ENCODE measurements at regions not wholly inside any gene's neighbourhood (a gene's known extent, or its start where the extent isn't known, plus 50 kb on each side); places are given as distances from the start of the nearest gene placed in this dataset.
"Not testable (repeated sequence)": the region's sequence is repeated elsewhere in the genome, so short reads cannot be mapped to it uniquely, and the experiment has no call there.

DNA sequence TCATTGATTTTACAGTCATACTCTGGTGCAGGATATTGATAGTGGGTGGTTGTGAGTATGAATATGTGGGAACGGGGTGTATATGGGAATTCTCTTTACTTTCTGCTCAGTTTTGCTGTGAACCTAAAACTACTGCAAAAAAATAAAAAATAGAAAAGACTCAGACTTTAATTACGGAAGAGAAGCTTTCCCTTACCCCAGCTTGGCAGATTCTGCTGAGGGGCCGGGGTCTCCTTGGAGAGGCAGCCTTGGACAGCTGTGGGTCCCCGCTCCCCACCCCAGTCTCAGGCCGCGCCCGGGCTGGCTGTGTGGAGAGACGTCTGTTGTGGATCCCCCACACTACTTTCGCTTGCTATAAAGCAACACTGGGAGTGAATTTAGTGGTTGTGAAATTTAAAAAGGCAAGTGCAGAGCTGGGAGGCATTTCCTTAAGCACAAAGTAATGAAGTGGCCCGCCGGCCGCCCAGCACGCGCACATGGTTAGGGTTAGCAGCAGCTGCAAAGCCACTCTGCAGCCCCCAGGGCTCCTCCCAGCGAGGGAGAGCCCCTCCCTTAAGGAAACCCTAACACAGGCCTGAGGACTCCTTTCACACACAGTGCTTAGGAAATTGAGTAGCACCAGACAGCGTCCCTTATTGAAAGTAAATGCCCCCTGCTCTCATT, 102.4 kb downstream of the DDX1 start:
- no peak overlapping the region for H3K27ac ChIP-seq (ENCODE audit: low read length)
- H3K4me2 ChIP-seq (ENCODE audit: low read length) = no peak overlapping the region
- no peak overlapping the region for H2AFZ ChIP-seq (ENCODE audit: low read depth, low read length)
- H3K9ac ChIP-seq (ENCODE audit: low read length) = no peak overlapping the region
- H3K79me2 ChIP-seq (replicated peaks; ENCODE audit: insufficient read depth, low read length) = no peaks in the 10 kb centered on the region
- no peaks in the 10 kb centered on the region for H3K9me2 ChIP-seq (ENCODE audit: insufficient read depth, low read length)
- no peaks in the 10 kb centered on the region for H3K36me3 ChIP-seq (ENCODE audit: insufficient read depth, low read length)
- no peak for TF ChIP-seq SMC3 (conservative IDR thresholded peaks at IDR 0.05; ENCODE audit: poor library complexity)
- no peak for TF ChIP-seq RAD21 (conservative IDR thresholded peaks at IDR 0.05)
- no peak for TF ChIP-seq EP300 (conservative IDR thresholded peaks at IDR 0.05; ENCODE audit: poor library complexity, severe bottlenecking)
- TF ChIP-seq, protein P1, sequence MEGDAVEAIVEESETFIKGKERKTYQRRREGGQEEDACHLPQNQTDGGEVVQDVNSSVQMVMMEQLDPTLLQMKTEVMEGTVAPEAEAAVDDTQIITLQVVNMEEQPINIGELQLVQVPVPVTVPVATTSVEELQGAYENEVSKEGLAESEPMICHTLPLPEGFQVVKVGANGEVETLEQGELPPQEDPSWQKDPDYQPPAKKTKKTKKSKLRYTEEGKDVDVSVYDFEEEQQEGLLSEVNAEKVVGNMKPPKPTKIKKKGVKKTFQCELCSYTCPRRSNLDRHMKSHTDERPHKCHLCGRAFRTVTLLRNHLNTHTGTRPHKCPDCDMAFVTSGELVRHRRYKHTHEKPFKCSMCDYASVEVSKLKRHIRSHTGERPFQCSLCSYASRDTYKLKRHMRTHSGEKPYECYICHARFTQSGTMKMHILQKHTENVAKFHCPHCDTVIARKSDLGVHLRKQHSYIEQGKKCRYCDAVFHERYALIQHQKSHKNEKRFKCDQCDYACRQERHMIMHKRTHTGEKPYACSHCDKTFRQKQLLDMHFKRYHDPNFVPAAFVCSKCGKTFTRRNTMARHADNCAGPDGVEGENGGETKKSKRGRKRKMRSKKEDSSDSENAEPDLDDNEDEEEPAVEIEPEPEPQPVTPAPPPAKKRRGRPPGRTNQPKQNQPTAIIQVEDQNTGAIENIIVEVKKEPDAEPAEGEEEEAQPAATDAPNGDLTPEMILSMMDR (IDR thresholded peaks at IDR 0.05; ENCODE audit: poor library complexity, severe bottlenecking) = no peak
- TF ChIP-seq POLR2AphosphoS5 (IDR thresholded peaks at IDR 0.05) = no peak
- no peaks in the 10 kb centered on the region for H4K20me1 ChIP-seq (ENCODE audit: insufficient read depth)
- H3K9me3 ChIP-seq (ENCODE audit: low read length) = no peaks in the 10 kb centered on the region
- H3K4me3 ChIP-seq (ENCODE audit: low read length) = no peak overlapping the region
- H3K27me3 ChIP-seq (ENCODE audit: insufficient read depth, low read depth, low read length) = no peaks in the 10 kb centered on the region
- no peaks in the 10 kb centered on the region for H3F3A ChIP-seq (ENCODE audit: insufficient read depth, low read length, poor library complexity, severe bottlenecking)

DNA sequence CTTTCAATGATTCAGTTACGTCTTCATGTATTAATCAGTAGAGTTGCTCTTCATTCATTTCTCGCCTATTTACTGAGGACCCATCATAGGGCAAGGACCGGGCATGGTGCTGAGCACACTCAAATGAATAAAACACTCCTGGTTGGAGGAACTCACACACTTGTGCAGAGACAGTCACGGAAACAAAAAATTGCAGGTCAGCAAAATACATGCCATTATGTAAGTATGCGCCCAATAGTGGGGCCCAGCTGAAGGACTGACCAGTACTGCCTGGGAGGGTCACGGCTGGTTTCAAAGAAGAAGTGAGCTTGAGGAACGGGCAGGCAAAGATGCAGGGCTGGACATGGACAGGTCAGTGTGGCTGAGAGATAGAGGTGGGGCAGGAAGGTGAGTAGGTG, 102.9 kb downstream of the DDX1 start:
- no peaks in the 10 kb centered on the region for H3K36me3 ChIP-seq (ENCODE audit: insufficient read depth, low read length)
- H3K9me2 ChIP-seq (ENCODE audit: insufficient read depth, low read length) = no peaks in the 10 kb centered on the region
- H2AFZ ChIP-seq (ENCODE audit: low read depth, low read length) = no peak overlapping the region
- H3K27ac ChIP-seq (ENCODE audit: low read length) = no peak overlapping the region
- no peaks in the 10 kb centered on the region for H3K27me3 ChIP-seq (ENCODE audit: insufficient read depth, low read depth, low read length)
- H3K4me2 ChIP-seq (ENCODE audit: low read length) = no peak overlapping the region
- TF ChIP-seq RAD21 (conservative IDR thresholded peaks at IDR 0.05) = no peak
- H3K79me2 ChIP-seq (replicated peaks; ENCODE audit: insufficient read depth, low read length) = no peaks in the 10 kb centered on the region
- no peaks in the 10 kb centered on the region for H3F3A ChIP-seq (ENCODE audit: insufficient read depth, low read length, poor library complexity, severe bottlenecking)
- H3K9ac ChIP-seq (ENCODE audit: low read length) = no peak overlapping the region
- no peaks in the 10 kb centered on the region for H3K9me3 ChIP-seq (ENCODE audit: low read length)
- H4K20me1 ChIP-seq (ENCODE audit: insufficient read depth) = no peaks in the 10 kb centered on the region
- no peak overlapping the region for H3K4me3 ChIP-seq (ENCODE audit: low read length)

DNA sequence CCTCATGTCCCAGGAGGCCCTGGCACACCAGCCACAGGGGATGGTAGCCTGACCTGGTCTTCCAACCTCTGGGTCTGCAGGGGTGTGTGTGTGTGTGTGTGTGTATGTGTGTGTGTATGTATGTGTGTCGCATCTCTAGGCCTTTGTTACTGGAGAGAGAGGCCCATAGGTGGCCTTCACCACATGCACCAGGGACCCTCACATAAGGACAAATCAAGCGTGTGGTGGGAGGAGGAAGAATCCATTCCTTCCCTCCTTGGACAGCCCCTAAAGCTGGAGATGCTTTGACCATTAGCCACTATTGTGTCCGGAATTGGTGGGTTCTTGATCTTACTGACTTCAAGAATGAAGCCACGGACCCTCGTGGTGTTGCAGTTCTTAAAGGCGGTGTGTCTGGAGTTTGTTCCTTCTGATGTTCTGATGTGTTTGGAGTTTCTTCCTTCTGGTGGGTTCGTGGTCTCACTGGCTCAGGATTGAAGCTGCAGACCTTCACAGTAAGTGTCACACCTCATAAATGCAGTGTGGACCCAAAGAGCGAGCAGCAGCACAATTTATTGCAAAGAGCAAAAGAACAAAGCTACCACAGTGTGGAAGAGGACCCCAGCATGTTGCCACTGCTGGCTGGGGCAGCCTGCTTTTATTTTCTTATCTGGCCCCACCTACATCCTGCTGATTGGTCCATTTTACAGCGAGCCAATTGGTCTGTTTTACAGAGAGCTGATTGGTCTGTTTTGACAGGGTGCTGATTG, 104.1 kb downstream of the DDX1 start:
- H3K4me2 ChIP-seq (ENCODE audit: low read length) = no peak overlapping the region
- H3K9ac ChIP-seq (ENCODE audit: low read length) = no peak overlapping the region
- no peaks in the 10 kb centered on the region for H3F3A ChIP-seq (ENCODE audit: insufficient read depth, low read length, poor library complexity, severe bottlenecking)
- no peaks in the 10 kb centered on the region for H3K9me3 ChIP-seq (ENCODE audit: low read length)
- H3K9me2 ChIP-seq (ENCODE audit: insufficient read depth, low read length) = no peaks in the 10 kb centered on the region
- H4K20me1 ChIP-seq (ENCODE audit: insufficient read depth) = no peaks in the 10 kb centered on the region
- no peaks in the 10 kb centered on the region for H3K36me3 ChIP-seq (ENCODE audit: insufficient read depth, low read length)
- no peak overlapping the region for H2AFZ ChIP-seq (ENCODE audit: low read depth, low read length)
- H3K27ac ChIP-seq (ENCODE audit: low read length) = no peak overlapping the region
- H3K4me3 ChIP-seq (ENCODE audit: low read length) = no peak overlapping the region
- no peaks in the 10 kb centered on the region for H3K27me3 ChIP-seq (ENCODE audit: insufficient read depth, low read depth, low read length)
- no peaks in the 10 kb centered on the region for H3K79me2 ChIP-seq (replicated peaks; ENCODE audit: insufficient read depth, low read length)
- TF ChIP-seq SMC3 (conservative IDR thresholded peaks at IDR 0.05; ENCODE audit: poor library complexity) (no peak), EZH2 (IDR thresholded peaks at IDR 0.05; ENCODE audit: borderline replicate concordance, insufficient read depth, low read length, poor library complexity, severe bottlenecking) (no peak), POLR2AphosphoS5 (IDR thresholded peaks at IDR 0.05) (no peak)
- TF ChIP-seq, protein P1 (IDR thresholded peaks at IDR 0.05; ENCODE audit: poor library complexity, severe bottlenecking) = no peak

- not testable (repeated sequence) for H3K4me2 ChIP-seq (ENCODE audit: low read length); H3K36me3 ChIP-seq (ENCODE audit: insufficient read depth, low read length); H3K27me3 ChIP-seq (ENCODE audit: insufficient read depth, low read depth, low read length); H3K27ac ChIP-seq (ENCODE audit: low read length); H2AFZ ChIP-seq (ENCODE audit: low read depth, low read length); H4K20me1 ChIP-seq (ENCODE audit: insufficient read depth); H3K79me2 ChIP-seq (replicated peaks; ENCODE audit: insufficient read depth, low read length); H3K4me3 ChIP-seq (ENCODE audit: low read length); H3F3A ChIP-seq (ENCODE audit: insufficient read depth, low read length, poor library complexity, severe bottlenecking); H3K9me2 ChIP-seq (ENCODE audit: insufficient read depth, low read length); H3K9me3 ChIP-seq (ENCODE audit: low read length); H3K9ac ChIP-seq (ENCODE audit: low read length)
These were observed 105.0 kb downstream of the DDX1 start for GRCh38 chr2:15696606-15697170.
